B cell (primary cell): ENCODE measurements at regions not wholly inside any gene's neighbourhood (a gene's known extent, or its start where the extent isn't known, plus 50 kb on each side); places are given as distances from the start of the nearest gene placed in this dataset.

Source experiments
- ATAC-seq: fragments of 200-7000 bp; cut with Tn5 transposase; one replicate; pipeline ENCODE4 v1.10.0; 2021; ENCODE audit warnings: low read depth, mild to moderate bottlenecking, moderate number of reproducible peaks, moderate library complexity
- CTCF ChIA-PET: fragments of 350-600 bp; sonication (Branson Sonifier 250); formaldehyde crosslinking; loops from one replicate; lab custom pipeline; 2021; ENCODE audit warnings: antibody characterized with exemption, inconsistent platforms; lab: Charles Lee
- POLR2A ChIA-PET: fragments of 350-600 bp; sonication (Branson Sonifier 250); formaldehyde crosslinking; loops from one replicate; lab custom pipeline; 2021; ENCODE audit warnings: antibody characterized with exemption; lab: Charles Lee
- DNase-seq: peaks from one replicate; pipeline ENCODE4 v3.0.0; 2013
- H2AFZ ChIP-seq: 2 replicates; pipeline ENCODE4 v1.6.1; 2012; ENCODE audit warnings: mild to moderate bottlenecking, low read depth, low read length; ENCODE audit not compliant: insufficient read depth, poor library complexity, severe bottlenecking
- H3K27ac ChIP-seq, 2 donors: 1 replicate in 1 of 2; 2 replicates in 1 of 2; pipeline ENCODE4 v1.5.1; 2012 to 2013; ENCODE audit warnings: low read length in 2 of 2, mild to moderate bottlenecking in 2 of 2, moderate library complexity in 1 of 2
- H3K27me3 ChIP-seq, 4 experiments: fragments of 200-600 bp in 1 of 4; sonication (generic) in 1 of 4; replicated peaks in 1 of 4; 1 replicate in 2 of 4; 2 replicates in 2 of 4; pipeline versions ENCODE4 v1.6.1 to v1.7.0; 2013 to 2016; ENCODE audit warnings: low read length in 3 of 4, mild to moderate bottlenecking in 2 of 4, mixed read lengths in 1 of 4, moderate library complexity in 1 of 4; ENCODE audit not compliant: insufficient read depth in 4 of 4, control insufficient read depth in 3 of 4; ENCODE audit errors: control extremely low read depth in 1 of 4
- H3K36me3 ChIP-seq, 2 experiments: replicated peaks in 1 of 2; 1 replicate in 1 of 2; 2 replicates in 1 of 2; pipeline versions ENCODE4 v1.6.1 to v1.7.1; 2013; ENCODE audit warnings: low read length in 1 of 2; ENCODE audit not compliant: insufficient read depth in 2 of 2, control insufficient read depth in 1 of 2; ENCODE audit errors: control extremely low read depth in 1 of 2, extremely low read depth in 1 of 2
- H3K4me1 ChIP-seq, 2 donors: fragments of 200-600 bp in 1 of 2; sonication (generic) in 1 of 2; 1 replicate in 1 of 2; 2 replicates in 1 of 2; pipeline versions ENCODE4 v1.5.1 to v1.6.1; 2013 to 2017; ENCODE audit warnings: low read length in 2 of 2; ENCODE audit not compliant: control insufficient read depth in 2 of 2, insufficient read depth in 2 of 2
- H3K4me2 ChIP-seq: replicated peaks from 2 replicates; pipeline ENCODE3; 2012; ENCODE audit warnings: mild to moderate bottlenecking, low read depth, low read length; ENCODE audit not compliant: poor library complexity, severe bottlenecking
- H3K4me3 ChIP-seq, 5 experiments: fragments of 200-600 bp in 1 of 5; sonication (generic) in 1 of 5; 1 replicate in 3 of 5; 2 replicates in 2 of 5; pipeline versions ENCODE4 v1.5.1 to v1.7.0; 2011 to 2016; ENCODE audit warnings: low read length in 4 of 5, mild to moderate bottlenecking in 4 of 5, low read depth in 2 of 5, control low read depth in 1 of 5, moderate library complexity in 1 of 5; ENCODE audit not compliant: insufficient read depth in 1 of 5; ENCODE audit errors: control extremely low read depth in 1 of 5, extremely low read depth in 1 of 5
- H3K79me2 ChIP-seq: fragments of 200-600 bp; sonication (generic); one replicate; pipeline ENCODE4 v1.6.0; 2016; ENCODE audit warnings: low read length; ENCODE audit not compliant: control insufficient read depth, insufficient read depth
- H3K9ac ChIP-seq: fragments of 200-600 bp; sonication (generic); 2 replicates; pipeline ENCODE4 v1.6.1; 2017; ENCODE audit warnings: mild to moderate bottlenecking, low read length, moderate library complexity
- H3K9me3 ChIP-seq, 3 donors: one replicate each; pipeline versions ENCODE4 v1.6.1 to v1.7.1; 2013; ENCODE audit warnings: low read length in 2 of 3; ENCODE audit not compliant: control insufficient read depth in 2 of 3, insufficient read depth in 1 of 3; ENCODE audit errors: control extremely low read depth in 1 of 3
- H4K20me1 ChIP-seq: 2 replicates; pipeline ENCODE4 v1.6.0; 2012; ENCODE audit warnings: mild to moderate bottlenecking, low read length; ENCODE audit not compliant: insufficient read depth, control insufficient read depth, poor library complexity, severe bottlenecking
- H3K27ac Mint-ChIP-seq: one replicate; pipeline ENCODE4 v1.8.0; 2021; ENCODE audit warnings: mixed read lengths
- H3K27me3 Mint-ChIP-seq: one replicate; pipeline ENCODE4 v1.8.0; 2021; ENCODE audit warnings: mixed read lengths
- H3K4me1 Mint-ChIP-seq: one replicate; pipeline ENCODE4 v1.8.0; 2021; ENCODE audit warnings: mixed read lengths
- H3K4me3 Mint-ChIP-seq: one replicate; pipeline ENCODE4 v1.8.0; 2021; ENCODE audit warnings: mixed read lengths
- H3K9me3 Mint-ChIP-seq: one replicate; pipeline ENCODE4 v1.8.0; 2022; ENCODE audit warnings: mixed read lengths; ENCODE audit not compliant: insufficient read depth
- EZH2 ChIP-seq: IDR thresholded peaks from 2 replicates; pipeline ENCODE4 v1.6.1; 2012; ENCODE audit warnings: borderline replicate concordance, low read depth, mild to moderate bottlenecking, moderate library complexity, low read length; ENCODE audit not compliant: insufficient read depth, poor library complexity, severe bottlenecking
- WGBS: methylation state at CpG from one replicate; pipeline ENCODE4 v1.1.5; 2013; ENCODE audit warnings: missing lambda C conversion rate; ENCODE audit not compliant: insufficient coverage; 5-methylcytosine and 5-hydroxymethylcytosine counted together
- intact Hi-C: fragments of 100-400 bp; cut with micrococcal nuclease; formaldehyde crosslinking; loops from one replicate; pipeline ENCODE4 v1.10.0; 2022
- TF ChIP-seq, protein P1 (sequence below): fragments of 200-600 bp; IDR thresholded peaks from one replicate; pipeline ENCODE4 v1.8.0; 2022; ENCODE audit warnings: antibody characterized with exemption, mild to moderate bottlenecking

DNA sequence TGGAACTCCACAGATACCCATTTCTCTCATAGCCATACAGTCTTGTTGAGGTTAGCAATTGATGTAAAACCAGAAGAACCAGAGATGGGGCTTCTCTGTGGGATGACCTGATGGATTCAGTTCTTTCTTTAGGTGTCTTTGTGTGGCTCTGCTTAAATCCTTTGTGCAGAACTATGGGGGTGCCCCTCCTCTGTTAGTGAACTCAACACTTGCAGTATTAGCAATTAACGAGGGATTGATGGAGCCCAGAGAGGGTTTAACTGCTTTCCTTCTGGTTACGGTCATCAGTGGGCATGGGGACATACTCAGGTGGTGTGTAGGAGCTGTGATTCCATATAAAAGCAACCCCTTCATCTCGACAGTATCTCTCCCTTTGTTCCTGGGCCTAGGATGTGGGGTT lies 406.8 kb upstream of the FAM98A start:
- no CpG with 5 or more reads among the region's 3 CpGs for WGBS
- H3K27me3 ChIP-seq = no peaks in the 10 kb centered on the region
- no peak overlapping the region for H3K4me3 ChIP-seq
- DNase-seq = no peak
- ChIA-PET CTCF (interaction anchor here (0.6 kb wide), 1 partner anchor 126 kb away, joined by 4 read pairs; no protein-coding TSS in a partner anchor), POLR2A (no interaction called here)
- H3K4me1 Mint-ChIP-seq = no peaks in the 10 kb centered on the region
- no peak overlapping the region for H3K27ac Mint-ChIP-seq
- no peaks in the 10 kb centered on the region for H3K4me1 ChIP-seq
- no peak for ATAC-seq
- H3K79me2 ChIP-seq = no peaks in the 10 kb centered on the region
- peaks cover 0 to 4% (median 0%) of the 10 kb centered on the region in 3 donors for H3K9me3 ChIP-seq
- no peak for TF ChIP-seq EZH2
- TF ChIP-seq, protein P1, sequence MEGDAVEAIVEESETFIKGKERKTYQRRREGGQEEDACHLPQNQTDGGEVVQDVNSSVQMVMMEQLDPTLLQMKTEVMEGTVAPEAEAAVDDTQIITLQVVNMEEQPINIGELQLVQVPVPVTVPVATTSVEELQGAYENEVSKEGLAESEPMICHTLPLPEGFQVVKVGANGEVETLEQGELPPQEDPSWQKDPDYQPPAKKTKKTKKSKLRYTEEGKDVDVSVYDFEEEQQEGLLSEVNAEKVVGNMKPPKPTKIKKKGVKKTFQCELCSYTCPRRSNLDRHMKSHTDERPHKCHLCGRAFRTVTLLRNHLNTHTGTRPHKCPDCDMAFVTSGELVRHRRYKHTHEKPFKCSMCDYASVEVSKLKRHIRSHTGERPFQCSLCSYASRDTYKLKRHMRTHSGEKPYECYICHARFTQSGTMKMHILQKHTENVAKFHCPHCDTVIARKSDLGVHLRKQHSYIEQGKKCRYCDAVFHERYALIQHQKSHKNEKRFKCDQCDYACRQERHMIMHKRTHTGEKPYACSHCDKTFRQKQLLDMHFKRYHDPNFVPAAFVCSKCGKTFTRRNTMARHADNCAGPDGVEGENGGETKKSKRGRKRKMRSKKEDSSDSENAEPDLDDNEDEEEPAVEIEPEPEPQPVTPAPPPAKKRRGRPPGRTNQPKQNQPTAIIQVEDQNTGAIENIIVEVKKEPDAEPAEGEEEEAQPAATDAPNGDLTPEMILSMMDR = no peak
- H3K9me3 Mint-ChIP-seq = no peaks in the 10 kb centered on the region
- H4K20me1 ChIP-seq = no peaks in the 10 kb centered on the region
- H3K4me3 Mint-ChIP-seq = no peak overlapping the region
- H3K27ac ChIP-seq = no peak overlapping the region
- no peak overlapping the region for H3K9ac ChIP-seq
- no peaks in the 10 kb centered on the region for H3K36me3 ChIP-seq
- no peak overlapping the region for H2AFZ ChIP-seq
- intact Hi-C loops = no loop called here
- H3K27me3 Mint-ChIP-seq = no peaks in the 10 kb centered on the region
- H3K4me2 ChIP-seq = no peak overlapping the region

DNA sequence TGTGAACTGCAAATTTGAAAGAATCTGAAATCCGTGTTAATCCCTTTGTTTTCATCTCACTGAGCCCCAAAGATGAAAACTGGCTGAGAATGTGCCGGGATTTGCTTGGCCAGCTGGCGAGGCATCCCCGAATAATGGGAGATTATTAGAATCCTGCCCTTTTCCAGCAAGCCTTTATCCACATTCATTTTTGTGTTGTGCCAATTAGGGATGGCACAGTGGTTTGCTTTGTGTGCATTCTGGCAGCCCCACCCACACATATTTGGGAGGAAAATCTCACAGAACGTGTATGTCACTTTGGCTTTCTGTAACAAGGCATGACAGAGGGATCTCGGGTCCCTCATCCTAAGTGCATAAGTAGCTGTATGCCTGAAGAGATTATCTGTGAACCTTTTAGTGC lies 405.8 kb upstream of the FAM98A start:
- Histone ChIP-seq H3K9ac (no peak overlapping the region), H4K20me1 (no peaks in the 10 kb centered on the region), H3K27me3 (no peaks in the 10 kb centered on the region), H3K4me2 (no peak overlapping the region), H3K4me1 (no peaks in the 10 kb centered on the region), H3K27ac (no peak overlapping the region), H2AFZ (no peak overlapping the region), H3K36me3 (no peaks in the 10 kb centered on the region), H3K79me2 (no peaks in the 10 kb centered on the region), H3K4me3 (no peak overlapping the region), H3K9me3 (peaks cover 0 to 4% (median 0%) of the 10 kb centered on the region in 3 donors)
- Mint-ChIP-seq H3K4me3 (no peak overlapping the region), H3K4me1 (no peaks in the 10 kb centered on the region), H3K27ac (no peak overlapping the region), H3K27me3 (no peaks in the 10 kb centered on the region), H3K9me3 (peaks cover 2% of the 10 kb centered on the region)
- DNase-seq (no peak), ATAC-seq (no peak)
- intact Hi-C loops = no loop called here
- WGBS = 56% methylated on average over 2 of the region's 6 CpGs
- CTCF ChIA-PET = no interaction called here
- POLR2A ChIA-PET = no interaction called here
- TF ChIP-seq, protein P1 = no peak
- TF ChIP-seq EZH2 = no peak
